ENCODE measurements at regions not wholly inside any gene's neighbourhood (a gene's known extent, or its start where the extent isn't known, plus 50 kb on each side); places are given as distances from the start of the nearest gene placed in this dataset.

DNA sequence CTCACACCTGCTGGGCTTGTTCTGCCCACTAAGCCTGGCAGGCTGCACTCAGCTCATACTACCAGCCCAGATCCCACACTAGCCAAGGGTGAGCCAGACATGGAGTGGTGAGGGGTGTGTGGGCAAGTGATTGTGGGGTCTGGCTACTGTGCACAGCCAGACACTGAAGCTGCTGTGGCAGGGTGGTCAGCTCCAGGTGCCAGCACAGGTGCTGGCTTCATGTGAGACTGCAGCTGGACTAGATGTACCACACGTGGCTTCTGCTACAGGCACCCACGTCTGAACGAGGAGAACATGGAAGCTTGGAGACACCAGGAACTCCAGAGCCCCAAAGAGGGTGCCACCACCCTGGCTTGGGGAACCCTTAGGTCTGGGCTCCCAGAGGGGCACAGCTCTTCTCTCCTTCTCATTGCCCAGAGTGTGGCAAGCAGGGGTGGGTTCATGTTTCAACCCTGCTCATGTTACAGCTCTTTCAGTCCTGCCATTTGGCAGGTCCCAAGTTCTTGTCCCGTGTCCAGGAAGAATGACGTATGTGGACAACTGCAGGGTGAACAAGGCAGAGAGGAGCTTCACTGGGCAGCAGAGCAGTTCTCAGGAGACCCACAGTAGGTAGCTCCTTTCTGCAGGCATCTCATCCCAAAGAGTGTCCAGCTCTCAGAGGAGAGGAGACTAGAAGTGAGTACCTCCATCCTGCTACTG is 1624.2 kb upstream of the TMEFF2 start:
- H3K4me1 ChIP-seq (ENCODE audit: control insufficient read depth, insufficient read depth, low read depth, low read length), result peaks cover 3% of the 10 kb centered on the region
- no peak overlapping the region for H2AFZ ChIP-seq (ENCODE audit: low read depth, low read length)
- no peak overlapping the region for H2BK15ac ChIP-seq (ENCODE audit: low read depth, poor library complexity, severe bottlenecking)
- H3K14ac ChIP-seq (ENCODE audit: low read length in 2 of 2), result no peak overlapping the region
- no peak overlapping the region for H3K4me2 ChIP-seq (ENCODE audit: low read length, poor library complexity, severe bottlenecking)
- DNase-seq, result no peak
- H3K79me1 ChIP-seq (replicated peaks; ENCODE audit: low read length, poor library complexity, severe bottlenecking), result no peaks in the 10 kb centered on the region
- peaks cover 7% of the 10 kb centered on the region for H3K9me3 ChIP-seq (ENCODE audit: control insufficient read depth, low read length)
- no peak overlapping the region for H3K4ac ChIP-seq (ENCODE audit: low read depth in 1 of 2, low read length in 2 of 2)
- no peak overlapping the region for H3K4me3 ChIP-seq (ENCODE audit: insufficient read depth in 1 of 2, low read depth in 1 of 2, low read length in 2 of 2)
- no peak overlapping the region for H2BK120ac ChIP-seq (ENCODE audit: low read depth, low read length)
- H2BK12ac ChIP-seq (ENCODE audit: low read length in 2 of 2), result no peak overlapping the region
- H3K27ac ChIP-seq (ENCODE audit: low read length, poor library complexity, severe bottlenecking), result no peak overlapping the region
- H3K9ac ChIP-seq (ENCODE audit: low read length), result no peak overlapping the region
- no peak overlapping the region for H4K91ac ChIP-seq (ENCODE audit: low read length)
- no peak overlapping the region for H3K18ac ChIP-seq (ENCODE audit: low read depth in 1 of 2, low read length in 2 of 2)
- no peak overlapping the region for H4K8ac ChIP-seq (ENCODE audit: low read length)
- H3K27me3 ChIP-seq (ENCODE audit: control insufficient read depth in 1 of 2, insufficient read depth in 1 of 2, low read length in 2 of 2), result no peaks in the 10 kb centered on the region
- H3K23ac ChIP-seq (ENCODE audit: low read length in 2 of 2), result no peak overlapping the region
- 85% methylated on average over 5 of the region's 5 CpGs for WGBS
- no peak overlapping the region for H2AK5ac ChIP-seq (ENCODE audit: low read length, severe bottlenecking)
- no peaks in the 10 kb centered on the region for H3K36me3 ChIP-seq (ENCODE audit: control insufficient read depth in 1 of 2, insufficient read depth in 2 of 2, low read depth in 1 of 2, low read length in 2 of 2)
- no peak overlapping the region for H2BK5ac ChIP-seq (ENCODE audit: low read depth, low read length, poor library complexity, severe bottlenecking)

GRCh38 chr2:193816008-193816407 is 1621.3 kb upstream of the TMEFF2 start:
- Histone ChIP-seq H3K18ac (ENCODE audit: low read depth in 1 of 2, low read length in 2 of 2) (no peak overlapping the region), H3K4me2 (ENCODE audit: low read length, poor library complexity, severe bottlenecking) (no peak overlapping the region), H3K27ac (ENCODE audit: low read length, poor library complexity, severe bottlenecking) (no peak overlapping the region), H2AFZ (ENCODE audit: low read depth, low read length) (no peak overlapping the region), H2BK5ac (ENCODE audit: low read depth, low read length, poor library complexity, severe bottlenecking) (no peak overlapping the region), H2BK15ac (ENCODE audit: low read depth, poor library complexity, severe bottlenecking) (no peak overlapping the region), H3K4me3 (ENCODE audit: insufficient read depth in 1 of 2, low read depth in 1 of 2, low read length in 2 of 2) (no peak overlapping the region), H3K79me1 (replicated peaks; ENCODE audit: low read length, poor library complexity, severe bottlenecking) (no peaks in the 10 kb centered on the region), H3K4ac (ENCODE audit: low read depth in 1 of 2, low read length in 2 of 2) (no peak overlapping the region), H3K36me3 (ENCODE audit: control insufficient read depth in 1 of 2, insufficient read depth in 2 of 2, low read depth in 1 of 2, low read length in 2 of 2) (no peaks in the 10 kb centered on the region), H3K27me3 (ENCODE audit: control insufficient read depth in 1 of 2, insufficient read depth in 1 of 2, low read length in 2 of 2) (no peaks in the 10 kb centered on the region), H4K8ac (ENCODE audit: low read length) (no peak overlapping the region), H4K91ac (ENCODE audit: low read length) (no peak overlapping the region), H2BK120ac (ENCODE audit: low read depth, low read length) (no peak overlapping the region), H3K23ac (ENCODE audit: low read length in 2 of 2) (no peak overlapping the region), H3K14ac (ENCODE audit: low read length in 2 of 2) (no peak overlapping the region), H2AK5ac (ENCODE audit: low read length, severe bottlenecking) (no peak overlapping the region), H3K9ac (ENCODE audit: low read length) (no peak overlapping the region), H2BK12ac (ENCODE audit: low read length in 2 of 2) (no peak overlapping the region), H3K4me1 (ENCODE audit: control insufficient read depth, insufficient read depth, low read depth, low read length) (peaks cover 3% of the 10 kb centered on the region), H3K9me3 (ENCODE audit: control insufficient read depth, low read length) (peaks cover 2% of the 10 kb centered on the region)
- DNase-seq, result no peak

- Histone ChIP-seq H3K4me1 (ENCODE audit: control insufficient read depth, insufficient read depth, low read depth, low read length) (no peaks in the 10 kb centered on the region), H3K4me3 (ENCODE audit: insufficient read depth in 1 of 2, low read depth in 1 of 2, low read length in 2 of 2) (no peak overlapping the region), H3K14ac (ENCODE audit: low read length in 2 of 2) (no peak overlapping the region), H3K18ac (ENCODE audit: low read depth in 1 of 2, low read length in 2 of 2) (no peak overlapping the region), H4K8ac (ENCODE audit: low read length) (no peak overlapping the region), H2AK5ac (ENCODE audit: low read length, severe bottlenecking) (no peak overlapping the region), H3K23ac (ENCODE audit: low read length in 2 of 2) (no peak overlapping the region), H2BK5ac (ENCODE audit: low read depth, low read length, poor library complexity, severe bottlenecking) (no peak overlapping the region), H3K27me3 (ENCODE audit: control insufficient read depth in 1 of 2, insufficient read depth in 1 of 2, low read length in 2 of 2) (no peaks in the 10 kb centered on the region), H3K4me2 (ENCODE audit: low read length, poor library complexity, severe bottlenecking) (no peak overlapping the region), H2BK15ac (ENCODE audit: low read depth, poor library complexity, severe bottlenecking) (no peak overlapping the region), H3K79me1 (replicated peaks; ENCODE audit: low read length, poor library complexity, severe bottlenecking) (no peaks in the 10 kb centered on the region), H2BK120ac (ENCODE audit: low read depth, low read length) (no peak overlapping the region), H4K91ac (ENCODE audit: low read length) (no peak overlapping the region), H3K9ac (ENCODE audit: low read length) (no peak overlapping the region), H3K27ac (ENCODE audit: low read length, poor library complexity, severe bottlenecking) (no peak overlapping the region), H2BK12ac (ENCODE audit: low read length in 2 of 2) (no peak overlapping the region), H3K4ac (ENCODE audit: low read depth in 1 of 2, low read length in 2 of 2) (no peak overlapping the region), H3K36me3 (ENCODE audit: control insufficient read depth in 1 of 2, insufficient read depth in 2 of 2, low read depth in 1 of 2, low read length in 2 of 2) (no peaks in the 10 kb centered on the region), H3K9me3 (ENCODE audit: control insufficient read depth, low read length) (no peaks in the 10 kb centered on the region), H2AFZ (ENCODE audit: low read depth, low read length) (no peak overlapping the region)
- no peak for DNase-seq
- 100% methylated on average over 1 of the region's 3 CpGs for WGBS
These were observed 1615.8 kb upstream of the TMEFF2 start for GRCh38 chr2:193810533-193810932.

DNA sequence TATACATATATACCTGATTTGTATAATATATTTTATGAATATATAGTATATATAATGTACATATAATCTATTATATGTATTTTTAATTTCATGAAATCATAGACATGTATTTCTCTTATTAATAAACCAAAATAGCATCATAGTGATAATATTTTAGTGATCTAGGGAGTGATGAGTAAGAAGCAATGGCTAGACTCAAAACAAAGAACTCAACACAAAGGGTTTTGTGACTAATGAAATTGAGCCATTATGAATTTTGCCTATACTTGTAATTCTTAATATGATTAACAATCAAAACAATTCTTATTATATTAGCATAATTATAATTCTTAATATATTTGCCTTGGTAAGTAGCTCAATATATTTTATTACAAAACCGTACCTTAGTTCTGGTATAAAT is 1614.1 kb upstream of the TMEFF2 start:
- Histone ChIP-seq H3K27ac (ENCODE audit: low read length, poor library complexity, severe bottlenecking) (no peak overlapping the region), H3K18ac (ENCODE audit: low read depth in 1 of 2, low read length in 2 of 2) (no peak overlapping the region), H3K4me3 (ENCODE audit: insufficient read depth in 1 of 2, low read depth in 1 of 2, low read length in 2 of 2) (no peak overlapping the region), H3K36me3 (ENCODE audit: control insufficient read depth in 1 of 2, insufficient read depth in 2 of 2, low read depth in 1 of 2, low read length in 2 of 2) (no peaks in the 10 kb centered on the region), H4K8ac (ENCODE audit: low read length) (no peak overlapping the region), H3K4me1 (ENCODE audit: control insufficient read depth, insufficient read depth, low read depth, low read length) (no peaks in the 10 kb centered on the region), H3K14ac (ENCODE audit: low read length in 2 of 2) (no peak overlapping the region), H3K79me1 (replicated peaks; ENCODE audit: low read length, poor library complexity, severe bottlenecking) (no peaks in the 10 kb centered on the region), H4K91ac (ENCODE audit: low read length) (no peak overlapping the region), H2BK120ac (ENCODE audit: low read depth, low read length) (no peak overlapping the region), H3K27me3 (ENCODE audit: control insufficient read depth in 1 of 2, insufficient read depth in 1 of 2, low read length in 2 of 2) (no peaks in the 10 kb centered on the region), H2AFZ (ENCODE audit: low read depth, low read length) (no peak overlapping the region), H3K23ac (ENCODE audit: low read length in 2 of 2) (no peak overlapping the region), H2BK5ac (ENCODE audit: low read depth, low read length, poor library complexity, severe bottlenecking) (no peak overlapping the region), H3K9me3 (ENCODE audit: control insufficient read depth, low read length) (no peaks in the 10 kb centered on the region), H3K4me2 (ENCODE audit: low read length, poor library complexity, severe bottlenecking) (no peak overlapping the region), H3K9ac (ENCODE audit: low read length) (no peak overlapping the region), H3K4ac (ENCODE audit: low read depth in 1 of 2, low read length in 2 of 2) (no peak overlapping the region), H2BK12ac (ENCODE audit: low read length in 2 of 2) (no peak overlapping the region), H2BK15ac (ENCODE audit: low read depth, poor library complexity, severe bottlenecking) (no peak overlapping the region), H2AK5ac (ENCODE audit: low read length, severe bottlenecking) (no peak overlapping the region)
- no CpG with 5 or more reads among the region's 1 CpG for WGBS
- no peak for DNase-seq
